Loucy (cell line): ENCODE measurements at regions not wholly inside any gene's neighbourhood (a gene's known extent, or its start where the extent isn't known, plus 50 kb on each side); places are given as distances from the start of the nearest gene placed in this dataset.

ENCODE experiments used
- CTCF ChIP-seq: fragments of 200-600 bp; sonication (generic); conservative IDR thresholded peaks from 2 replicates; pipeline ENCODE4 v1.5.1; 2014; ENCODE audit warnings: mild to moderate bottlenecking, antibody characterized with exemption, low read length
- EZH2phosphoT487 ChIP-seq: fragments of 200-600 bp; IDR thresholded peaks from 2 replicates; pipeline ENCODE4 v1.6.1; 2018; ENCODE audit warnings: antibody characterized with exemption, mild to moderate bottlenecking, moderate library complexity, borderline replicate concordance

GRCh38 chr14:55773984-55774545 is 194.1 kb downstream of the KTN1 start:
- no peak for TF ChIP-seq CTCF
- TF ChIP-seq EZH2phosphoT487, result no peak
